RWPE2 (cell line): ENCODE measurements at regions not wholly inside any gene's neighbourhood (a gene's known extent, or its start where the extent isn't known, plus 50 kb on each side); places are given as distances from the start of the nearest gene placed in this dataset.

Experiments
- ATAC-seq: fragments of 200-7000 bp; cut with Tn5 transposase; 3 replicates; pipeline ENCODE4 v1.9.1; 2021; ENCODE audit warnings: low read depth
- DNase-seq: peaks from one replicate; pipeline ENCODE4 v3.0.0-alpha.2; 2020; ENCODE audit warnings: low spot score
- H3K27ac ChIP-seq: fragments of 450-650 bp; 2 replicates; pipeline ENCODE4 v1.5.1; 2017; ENCODE audit warnings: mild to moderate bottlenecking; ENCODE audit not compliant: poor library complexity, severe bottlenecking
- H3K27me3 ChIP-seq: fragments of 250-450 bp; sonication (Bioruptor Pico); 2 replicates; pipeline ENCODE4 v1.5.1; 2021; ENCODE audit warnings: mild to moderate bottlenecking, moderate library complexity; ENCODE audit not compliant: insufficient read depth, poor library complexity, severe bottlenecking
- H3K36me3 ChIP-seq: fragments of 250-450 bp; sonication (Bioruptor Pico); 2 replicates; pipeline ENCODE4 v1.5.1; 2020; ENCODE audit warnings: low read depth, mild to moderate bottlenecking, moderate library complexity
- H3K4me1 ChIP-seq: fragments of 250-450 bp; sonication (Bioruptor Pico); 2 replicates; pipeline ENCODE4 v1.5.1; 2021; ENCODE audit warnings: mild to moderate bottlenecking, moderate library complexity; ENCODE audit not compliant: insufficient read depth, poor library complexity, severe bottlenecking
- H3K4me3 ChIP-seq: fragments of 250-450 bp; sonication (Bioruptor Pico); 2 replicates; pipeline ENCODE4 v1.5.1; 2021; ENCODE audit warnings: mild to moderate bottlenecking, moderate library complexity; ENCODE audit not compliant: severe bottlenecking
- H3K9me3 ChIP-seq: fragments of 250-450 bp; sonication (Bioruptor Pico); 2 replicates; pipeline ENCODE4 v1.5.1; 2021; ENCODE audit warnings: mild to moderate bottlenecking, moderate library complexity; ENCODE audit not compliant: severe bottlenecking
- TF ChIP-seq, protein P1 (sequence below): fragments of 450-650 bp; IDR thresholded peaks from one replicate; pipeline ENCODE4 v1.5.1; 2017; ENCODE audit warnings: mild to moderate bottlenecking, moderate library complexity; ENCODE audit not compliant: poor library complexity, severe bottlenecking

DNA sequence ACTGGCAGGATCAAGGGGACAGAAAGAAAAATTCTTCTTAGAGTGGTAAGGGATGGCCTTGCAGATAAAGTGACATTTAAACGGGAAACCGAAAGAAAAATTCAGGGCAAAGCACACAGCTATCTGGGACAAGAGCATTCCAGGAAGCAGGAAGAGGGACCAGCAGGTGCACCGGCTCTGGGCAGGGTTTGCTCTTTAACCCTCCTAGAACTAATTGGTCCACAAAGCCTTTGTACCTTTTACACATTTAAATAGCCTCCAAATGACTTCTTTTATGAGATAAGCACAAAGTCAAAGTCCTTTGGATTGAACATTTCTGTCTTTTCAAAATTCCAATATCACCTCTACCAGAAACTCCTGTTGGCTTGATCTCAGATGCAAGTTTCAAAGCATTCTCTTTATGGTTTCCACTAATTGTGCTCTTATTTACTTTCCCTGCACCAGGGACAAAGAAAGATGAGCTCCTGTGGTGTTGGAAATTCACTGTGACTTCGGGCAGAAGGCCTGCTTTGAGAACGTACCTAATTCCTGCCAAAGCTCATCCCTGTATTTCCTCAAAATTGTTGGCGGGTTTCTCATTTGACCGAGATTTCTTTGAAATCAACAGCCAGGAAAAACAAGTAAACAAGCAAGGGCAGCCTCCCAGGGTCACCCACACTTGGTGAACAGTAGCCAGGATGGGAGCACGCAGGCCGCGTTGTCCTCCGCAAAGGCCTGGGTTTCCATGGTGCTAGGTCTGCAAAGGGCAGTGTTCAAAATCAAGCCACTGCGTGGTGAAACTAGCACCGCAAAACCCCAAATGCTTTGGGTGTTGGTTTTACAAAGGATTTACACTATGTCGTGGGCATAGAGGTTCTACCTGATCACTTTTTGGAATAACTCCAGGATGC lies 98.6 kb downstream of the IRS2 start:
- ATAC-seq, result no peak
- no peaks in the 10 kb centered on the region for H3K27me3 ChIP-seq
- peaks cover 10% of the 10 kb centered on the region for H3K4me1 ChIP-seq
- H3K4me3 ChIP-seq, result no peak overlapping the region
- no peak overlapping the region for H3K27ac ChIP-seq
- H3K36me3 ChIP-seq, result no peaks in the 10 kb centered on the region
- TF ChIP-seq, protein P1, sequence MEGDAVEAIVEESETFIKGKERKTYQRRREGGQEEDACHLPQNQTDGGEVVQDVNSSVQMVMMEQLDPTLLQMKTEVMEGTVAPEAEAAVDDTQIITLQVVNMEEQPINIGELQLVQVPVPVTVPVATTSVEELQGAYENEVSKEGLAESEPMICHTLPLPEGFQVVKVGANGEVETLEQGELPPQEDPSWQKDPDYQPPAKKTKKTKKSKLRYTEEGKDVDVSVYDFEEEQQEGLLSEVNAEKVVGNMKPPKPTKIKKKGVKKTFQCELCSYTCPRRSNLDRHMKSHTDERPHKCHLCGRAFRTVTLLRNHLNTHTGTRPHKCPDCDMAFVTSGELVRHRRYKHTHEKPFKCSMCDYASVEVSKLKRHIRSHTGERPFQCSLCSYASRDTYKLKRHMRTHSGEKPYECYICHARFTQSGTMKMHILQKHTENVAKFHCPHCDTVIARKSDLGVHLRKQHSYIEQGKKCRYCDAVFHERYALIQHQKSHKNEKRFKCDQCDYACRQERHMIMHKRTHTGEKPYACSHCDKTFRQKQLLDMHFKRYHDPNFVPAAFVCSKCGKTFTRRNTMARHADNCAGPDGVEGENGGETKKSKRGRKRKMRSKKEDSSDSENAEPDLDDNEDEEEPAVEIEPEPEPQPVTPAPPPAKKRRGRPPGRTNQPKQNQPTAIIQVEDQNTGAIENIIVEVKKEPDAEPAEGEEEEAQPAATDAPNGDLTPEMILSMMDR, result no peak
- no peak for DNase-seq
- H3K9me3 ChIP-seq, result no peaks in the 10 kb centered on the region

DNA sequence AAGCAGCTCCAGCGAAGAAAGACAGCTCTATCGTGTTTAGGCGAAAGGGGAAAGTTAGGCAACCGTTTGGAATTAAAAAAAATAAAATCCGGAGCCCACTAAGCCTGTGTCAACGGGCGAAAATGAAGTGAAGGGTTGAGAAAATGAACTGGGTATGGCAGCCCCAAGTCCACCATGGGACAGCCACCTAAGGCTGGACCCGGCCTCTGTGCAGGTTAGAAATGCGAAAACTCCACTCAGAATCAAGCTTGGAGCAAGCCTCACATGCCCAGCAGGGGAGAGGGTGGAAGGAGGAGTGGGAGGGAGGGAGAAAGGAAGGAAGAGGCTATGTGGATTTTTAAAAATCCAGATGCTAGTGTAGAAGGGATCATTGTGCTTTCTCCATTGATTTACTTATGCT lies 101.2 kb downstream of the IRS2 start:
- TF ChIP-seq, protein P1, result no peak
- H3K27ac ChIP-seq, result no peak overlapping the region
- ATAC-seq, result 0 out of 3 replicates have a peak, but pooled peaks have one; percentile 8
- H3K27me3 ChIP-seq, result no peaks in the 10 kb centered on the region
- peaks cover 10% of the 10 kb centered on the region for H3K4me1 ChIP-seq
- H3K4me3 ChIP-seq, result no peak overlapping the region
- no peak for DNase-seq
- no peaks in the 10 kb centered on the region for H3K36me3 ChIP-seq
- no peaks in the 10 kb centered on the region for H3K9me3 ChIP-seq

DNA sequence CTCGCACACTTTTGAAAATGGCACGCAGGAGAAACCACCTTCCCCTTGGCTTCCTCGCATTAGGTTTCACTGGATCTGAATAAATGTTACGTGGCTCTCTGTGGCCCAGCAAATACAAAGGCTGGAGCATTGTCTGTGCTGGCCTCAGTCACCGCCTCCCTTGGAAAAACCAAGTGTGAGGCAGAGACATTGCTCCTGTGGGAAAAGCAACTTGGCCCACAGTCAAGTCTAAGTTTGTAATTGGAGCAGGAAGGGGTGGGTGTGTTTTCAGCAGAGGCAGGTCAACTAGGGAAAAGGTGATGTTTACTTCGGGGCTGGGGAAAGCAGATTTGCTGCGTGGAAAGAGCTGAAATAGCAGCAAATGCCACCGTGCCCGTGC lies 101.6 kb downstream of the IRS2 start:
- DNase-seq (no peak), ATAC-seq (peak; percentile 95)
- Histone ChIP-seq H3K36me3 (no peaks in the 10 kb centered on the region), H3K4me3 (no peak overlapping the region), H3K27ac (no peak overlapping the region), H3K9me3 (no peaks in the 10 kb centered on the region), H3K4me1 (peaks cover 10% of the 10 kb centered on the region), H3K27me3 (no peaks in the 10 kb centered on the region)
- TF ChIP-seq, protein P1, result no peak

DNA sequence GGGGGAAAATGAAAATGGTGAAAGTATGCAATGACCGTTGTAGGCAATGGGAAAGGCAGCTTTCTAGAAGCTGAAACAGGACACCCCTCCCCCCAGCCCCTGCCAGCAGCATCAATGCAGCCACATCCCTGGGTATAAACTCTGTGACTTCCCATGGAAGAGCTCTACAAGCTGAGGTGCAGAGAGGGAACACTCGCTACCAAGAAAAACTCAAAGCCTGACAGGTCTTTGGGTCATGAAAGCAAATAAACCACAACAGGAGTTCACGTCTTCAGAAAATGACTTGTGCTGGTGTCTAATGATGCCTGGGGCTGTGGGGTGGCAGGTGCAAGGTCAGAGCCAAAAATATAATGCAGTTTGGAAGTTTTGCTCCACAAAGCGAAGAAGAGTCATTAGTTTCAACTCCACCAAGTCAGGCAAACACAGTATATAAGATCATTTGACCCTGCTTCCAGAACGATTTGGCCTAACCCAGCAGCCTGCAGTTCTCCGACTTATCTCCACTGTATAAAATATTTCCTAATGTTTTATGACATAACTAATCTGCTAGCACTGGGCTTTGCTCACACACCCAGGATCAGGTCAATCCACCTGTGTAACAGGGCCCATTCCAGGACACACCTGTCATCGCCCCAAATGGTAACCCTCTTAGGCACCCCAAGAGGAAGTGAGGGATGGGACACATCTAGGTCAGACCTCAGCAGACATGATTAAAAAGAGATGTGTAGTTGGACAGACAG lies 102.1 kb downstream of the IRS2 start:
- Histone ChIP-seq H3K36me3 (no peaks in the 10 kb centered on the region), H3K4me1 (peaks cover 10% of the 10 kb centered on the region), H3K9me3 (no peaks in the 10 kb centered on the region), H3K27me3 (no peaks in the 10 kb centered on the region), H3K27ac (no peak overlapping the region), H3K4me3 (no peak overlapping the region)
- ATAC-seq (peak; percentile 35; the same call in 2 of the 3 replicates), DNase-seq (no peak)
- TF ChIP-seq, protein P1, result no peak
